Endometrial microvascular endothelial cells (primary cell): ENCODE measurements at regions not wholly inside any gene's neighbourhood (a gene's known extent, or its start where the extent isn't known, plus 50 kb on each side); places are given as distances from the start of the nearest gene placed in this dataset.

Source experiments
- in situ Hi-C: cut with HindIII; loops from 2 replicates; pipeline ENCODE4 v1.10.0; 2017; ENCODE audit warnings: low sequenced_read_pairs, low pct_unique_long_range_greater_than_20kb; ENCODE audit errors: inconsistent ontology term

- in situ Hi-C loops, result no loop called here
These were observed 404.3 kb upstream of the NPVF start for GRCh38 chr7:25632616-25633015.

GRCh38 chr7:25633426-25634036 lies 405.2 kb upstream of the NPVF start:
- in situ Hi-C loops, result no loop called here

DNA sequence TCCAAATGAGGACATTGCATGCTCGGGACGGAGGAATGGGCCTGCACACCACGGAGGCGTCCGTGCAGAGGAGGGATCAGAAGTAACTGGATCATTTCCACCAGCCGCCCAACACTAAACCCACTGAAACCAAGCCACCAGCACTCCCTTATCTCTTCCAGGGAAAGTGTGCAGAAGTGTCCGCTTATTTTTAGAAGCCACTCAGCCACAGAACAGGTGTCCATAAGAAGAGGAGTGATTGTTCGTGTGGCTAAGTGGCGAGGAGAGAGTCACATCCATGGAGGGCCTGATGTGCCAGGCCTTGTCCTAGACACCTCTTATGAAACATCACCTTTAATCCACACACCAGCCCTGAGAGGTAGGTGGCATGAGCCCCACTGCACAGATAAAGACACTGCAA lies 407.9 kb upstream of the NPVF start:
- in situ Hi-C loops, result no loop called here

DNA sequence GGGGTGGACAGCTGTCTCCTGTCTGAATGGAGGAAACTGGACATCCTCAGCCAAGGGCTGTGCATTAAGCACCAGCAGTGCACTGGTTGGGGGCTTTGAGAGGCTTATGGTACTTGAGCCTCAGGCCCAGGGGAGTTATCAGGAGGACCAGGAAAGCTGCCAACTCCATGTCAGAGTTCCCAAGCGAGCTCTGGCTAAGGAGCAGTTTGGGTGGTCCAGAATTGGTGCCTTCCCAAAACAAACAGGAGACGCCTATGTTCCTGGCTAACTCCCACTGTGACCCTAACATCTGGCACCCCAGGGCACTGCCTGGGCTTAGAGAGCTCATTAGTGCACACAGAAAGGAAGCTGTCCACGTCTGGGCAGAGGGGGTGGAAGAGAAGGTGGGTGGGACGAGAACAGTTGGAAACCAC lies 408.6 kb upstream of the NPVF start:
- in situ Hi-C loops, result no loop called here

DNA sequence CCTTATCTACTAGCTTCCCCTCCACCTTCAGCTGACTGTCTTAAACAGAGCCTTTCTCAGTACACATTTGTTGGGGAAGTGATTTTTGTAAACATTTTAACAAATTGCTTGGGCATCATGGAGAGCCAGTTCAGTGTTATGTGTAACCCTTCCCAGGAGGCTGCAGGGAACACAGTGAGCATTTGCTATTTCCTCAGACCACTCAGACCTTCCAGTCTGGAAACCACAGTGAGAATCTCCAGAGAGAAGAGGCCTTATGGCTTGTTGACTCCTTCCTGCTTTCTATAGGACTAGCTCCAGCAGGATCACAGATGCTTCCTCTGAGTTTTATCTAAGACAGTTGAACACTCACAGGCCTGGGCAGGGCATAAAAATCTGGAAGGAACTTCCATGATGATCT lies 409.8 kb upstream of the NPVF start:
- in situ Hi-C loops, result no loop called here

- in situ Hi-C loops, result no loop called here
These were observed 410.4 kb upstream of the NPVF start for GRCh38 chr7:25638590-25639244.

GRCh38 chr7:25642849-25643248 lies 414.6 kb upstream of the NPVF start:
- in situ Hi-C loops, result no loop called here

GRCh38 chr7:25643286-25643685 lies 415.0 kb upstream of the NPVF start:
- in situ Hi-C loops, result no loop called here

DNA sequence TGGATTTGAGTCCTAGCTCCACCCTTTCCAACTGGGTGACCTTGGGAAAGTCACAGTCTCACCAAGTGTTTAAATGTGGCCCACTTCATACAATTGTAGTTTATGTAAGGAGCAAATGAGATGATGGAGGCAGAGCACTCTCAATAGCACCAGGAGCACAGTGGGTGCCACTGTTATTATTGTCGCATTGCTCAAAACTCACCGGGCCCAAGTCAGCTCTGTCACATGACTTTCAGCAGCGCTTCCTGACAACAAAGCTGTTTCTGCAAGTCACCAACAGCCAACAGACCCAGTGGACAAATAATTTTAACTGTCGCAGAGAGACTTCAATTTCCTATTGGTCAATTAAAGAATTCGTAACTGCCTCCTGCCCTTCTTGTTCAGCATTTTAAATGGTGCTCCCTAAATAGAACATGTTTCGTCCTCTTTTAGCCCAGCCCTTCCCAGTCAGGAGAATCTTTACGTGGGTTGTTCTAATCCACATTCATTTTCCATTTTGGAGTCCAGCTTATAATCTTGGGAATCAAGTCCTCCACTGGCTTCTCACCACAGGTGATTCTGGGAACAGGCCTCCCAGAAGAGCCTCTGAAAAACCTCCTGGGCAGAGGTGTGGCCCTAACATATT lies 415.6 kb upstream of the NPVF start:
- in situ Hi-C loops, result no loop called here

DNA sequence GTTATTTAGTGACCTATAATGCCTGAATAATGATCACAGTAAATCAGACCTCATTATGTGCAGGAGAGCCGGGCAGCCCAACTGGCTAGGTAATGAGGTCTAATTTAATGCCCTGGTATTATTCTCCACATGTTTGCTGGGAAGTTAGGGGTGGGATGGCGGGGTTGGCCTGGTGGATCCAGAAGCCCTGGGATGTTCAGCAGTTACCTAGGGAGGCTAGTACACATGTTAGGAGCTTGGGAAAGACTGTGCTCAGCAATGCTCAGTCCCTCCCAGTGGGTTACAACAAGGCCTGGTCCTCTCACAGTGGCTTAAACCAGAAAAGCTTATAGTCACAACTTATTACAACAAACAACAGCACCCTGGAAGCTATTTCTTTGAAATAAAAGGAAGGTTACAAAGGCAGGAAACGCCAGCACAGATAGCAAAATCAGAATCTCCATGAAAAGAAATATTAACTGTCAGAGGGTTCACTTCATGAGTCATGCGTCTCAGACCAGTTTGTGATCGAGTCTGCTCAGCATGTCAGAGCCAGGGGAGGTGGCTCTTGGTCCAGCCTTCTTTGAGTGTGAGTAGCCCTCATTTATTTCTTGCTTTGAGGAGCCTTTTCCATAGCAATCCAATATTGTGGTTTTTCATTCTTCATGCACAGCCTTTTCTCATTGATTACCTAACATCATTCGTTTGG lies 418.6 kb upstream of the NPVF start:
- in situ Hi-C loops, result no loop called here

GRCh38 chr7:25647872-25648271 lies 419.6 kb upstream of the NPVF start:
- in situ Hi-C loops, result no loop called here

- in situ Hi-C loops, result no loop called here
These were observed 424.1 kb upstream of the NPVF start for GRCh38 chr7:25652366-25652765.

DNA sequence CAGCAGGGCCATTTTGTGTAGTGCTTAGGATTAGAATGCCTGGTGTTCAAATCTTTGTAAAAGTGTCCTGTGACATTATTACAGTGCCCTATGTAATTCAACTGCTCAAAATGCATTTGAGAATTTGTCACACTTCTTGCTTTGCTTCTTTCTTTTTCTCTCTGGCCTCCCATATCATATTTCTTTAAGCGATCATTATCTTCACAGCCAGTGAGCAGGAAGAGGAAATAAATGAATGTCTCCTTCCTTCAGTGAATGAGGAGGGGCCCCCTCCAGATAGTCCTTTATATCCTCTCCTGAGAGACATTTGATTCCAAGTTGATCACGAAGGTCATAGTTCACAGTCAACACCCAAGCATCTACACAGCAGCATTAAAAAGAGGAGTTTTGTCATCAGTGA lies 425.1 kb upstream of the NPVF start:
- in situ Hi-C loops, result no loop called here

DNA sequence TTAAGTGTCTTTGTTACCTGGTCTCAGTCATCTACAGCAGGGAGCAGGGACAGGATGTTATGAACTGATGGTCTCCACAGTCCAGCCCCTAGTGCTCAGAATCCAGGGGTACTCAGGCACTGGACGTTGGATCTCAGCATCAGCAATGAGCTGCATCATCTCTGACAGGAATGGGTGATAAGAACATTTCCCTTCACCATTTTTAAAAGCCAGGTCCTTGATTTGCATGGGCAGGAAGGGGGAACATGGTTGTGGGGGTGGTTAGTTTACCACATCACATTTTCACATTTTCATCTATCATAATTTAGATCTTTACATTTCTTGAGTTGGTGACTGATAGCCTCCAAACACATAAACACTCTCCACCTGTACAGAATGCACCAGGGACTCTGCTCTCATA lies 427.8 kb upstream of the NPVF start:
- in situ Hi-C loops, result no loop called here

GRCh38 chr7:25656581-25657026 lies 428.3 kb upstream of the NPVF start:
- in situ Hi-C loops, result no loop called here

DNA sequence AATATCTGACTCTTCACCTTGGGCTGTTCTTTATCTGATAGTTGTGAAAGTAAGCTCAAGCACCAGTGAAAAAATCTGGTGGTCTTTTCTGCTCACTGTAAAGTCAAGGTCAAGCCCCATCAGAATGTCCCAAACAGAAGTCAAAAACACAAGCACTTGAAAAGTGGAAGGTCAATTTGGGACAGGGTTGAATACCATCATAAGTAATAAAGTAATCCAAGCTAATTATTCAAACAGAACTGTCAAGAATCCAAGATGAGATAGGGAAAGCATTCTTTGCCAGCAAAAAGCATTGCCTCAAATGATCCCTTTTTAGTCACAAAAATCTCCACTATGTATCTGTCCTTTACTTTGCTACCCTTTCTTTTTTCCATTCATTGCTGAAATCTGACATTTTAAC lies 430.1 kb upstream of the NPVF start:
- in situ Hi-C loops, result no loop called here

GRCh38 chr7:25659841-25660240 lies 431.6 kb upstream of the NPVF start:
- in situ Hi-C loops, result no loop called here

- in situ Hi-C loops, result no loop called here
These were observed 434.8 kb upstream of the NPVF start for GRCh38 chr7:25662841-25663800.

DNA sequence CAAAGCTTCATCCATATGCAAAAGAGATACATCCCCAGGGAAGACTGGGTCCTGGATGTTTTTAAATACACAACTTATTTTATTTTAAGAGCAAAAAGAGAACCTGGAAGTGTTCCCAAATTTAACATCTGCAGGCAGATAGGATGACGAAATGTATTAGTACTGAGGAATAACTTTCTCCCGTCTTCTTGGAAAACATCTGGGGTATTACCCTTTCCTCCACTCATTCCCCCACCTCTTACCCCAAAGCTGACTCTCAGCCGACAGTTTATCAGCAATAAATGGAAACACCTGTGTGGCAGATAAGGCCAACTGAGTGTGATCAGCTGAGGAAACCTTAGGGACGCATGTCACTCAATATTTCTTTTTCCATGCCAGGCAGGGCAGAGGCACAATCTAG lies 435.6 kb upstream of the NPVF start:
- in situ Hi-C loops, result no loop called here
